LNCAP (cell line): ENCODE measurements at regions not wholly inside any gene's neighbourhood (a gene's known extent, or its start where the extent isn't known, plus 50 kb on each side); places are given as distances from the start of the nearest gene placed in this dataset.

ENCODE experiments used
- TF ChIP-seq, protein P1 (sequence below): fragments of 450-650 bp; IDR thresholded peaks from 2 replicates; pipeline ENCODE4 v1.5.1; 2017; ENCODE audit warnings: mild to moderate bottlenecking

DNA sequence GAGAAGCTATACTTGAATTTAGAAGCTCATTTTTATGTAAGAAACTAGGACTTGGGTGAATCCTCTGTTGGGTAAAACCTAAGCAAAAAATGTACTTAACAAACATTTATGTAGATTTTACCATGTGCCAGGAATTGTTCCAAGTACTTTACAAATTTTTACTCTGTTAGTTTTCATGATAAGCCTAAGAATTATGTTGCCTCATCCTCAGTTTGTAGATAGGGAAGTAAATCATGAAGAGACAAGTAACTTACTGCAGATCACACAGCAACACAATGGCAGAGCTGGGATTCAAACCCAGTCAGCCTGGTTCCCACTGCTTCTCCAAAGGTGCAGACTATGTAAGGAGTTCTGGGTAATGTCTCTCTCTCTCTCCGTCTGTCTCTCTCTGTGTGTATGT is 169.9 kb downstream of the DIPK2A start:
- TF ChIP-seq, protein P1, sequence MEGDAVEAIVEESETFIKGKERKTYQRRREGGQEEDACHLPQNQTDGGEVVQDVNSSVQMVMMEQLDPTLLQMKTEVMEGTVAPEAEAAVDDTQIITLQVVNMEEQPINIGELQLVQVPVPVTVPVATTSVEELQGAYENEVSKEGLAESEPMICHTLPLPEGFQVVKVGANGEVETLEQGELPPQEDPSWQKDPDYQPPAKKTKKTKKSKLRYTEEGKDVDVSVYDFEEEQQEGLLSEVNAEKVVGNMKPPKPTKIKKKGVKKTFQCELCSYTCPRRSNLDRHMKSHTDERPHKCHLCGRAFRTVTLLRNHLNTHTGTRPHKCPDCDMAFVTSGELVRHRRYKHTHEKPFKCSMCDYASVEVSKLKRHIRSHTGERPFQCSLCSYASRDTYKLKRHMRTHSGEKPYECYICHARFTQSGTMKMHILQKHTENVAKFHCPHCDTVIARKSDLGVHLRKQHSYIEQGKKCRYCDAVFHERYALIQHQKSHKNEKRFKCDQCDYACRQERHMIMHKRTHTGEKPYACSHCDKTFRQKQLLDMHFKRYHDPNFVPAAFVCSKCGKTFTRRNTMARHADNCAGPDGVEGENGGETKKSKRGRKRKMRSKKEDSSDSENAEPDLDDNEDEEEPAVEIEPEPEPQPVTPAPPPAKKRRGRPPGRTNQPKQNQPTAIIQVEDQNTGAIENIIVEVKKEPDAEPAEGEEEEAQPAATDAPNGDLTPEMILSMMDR, result no peak

DNA sequence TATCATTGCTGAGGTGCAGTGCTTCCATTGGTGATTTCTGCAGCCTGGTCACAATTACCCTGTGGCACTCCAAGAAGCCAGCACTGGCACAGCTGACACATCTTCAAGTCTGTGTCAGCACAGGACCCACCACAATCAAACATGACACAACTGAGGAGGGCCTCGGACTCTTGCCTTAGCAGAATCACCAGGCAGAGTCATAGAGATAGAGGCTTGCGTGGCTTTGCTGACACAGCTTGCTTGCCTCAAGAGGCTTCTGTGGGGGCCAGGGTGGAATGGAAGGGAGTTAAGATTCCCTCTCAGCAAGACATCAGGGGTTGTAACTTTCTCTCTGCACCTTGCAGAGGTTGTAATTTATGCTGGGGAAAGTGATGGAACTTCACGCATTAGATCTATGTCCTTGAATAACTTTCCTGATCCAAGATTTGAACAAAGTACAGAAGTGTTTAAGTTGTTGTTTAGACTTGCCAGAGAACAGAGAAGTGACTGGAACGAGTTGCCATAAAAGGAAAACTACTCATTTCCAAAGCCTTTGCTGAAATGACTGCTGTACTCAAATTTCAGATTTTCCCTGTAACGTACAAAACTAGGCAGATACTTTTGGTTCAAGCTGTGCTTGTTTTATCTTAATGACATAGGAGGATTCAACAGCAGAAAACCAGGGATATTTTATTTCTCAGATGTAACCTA is 170.7 kb downstream of the DIPK2A start:
- TF ChIP-seq, protein P1, result no peak

DNA sequence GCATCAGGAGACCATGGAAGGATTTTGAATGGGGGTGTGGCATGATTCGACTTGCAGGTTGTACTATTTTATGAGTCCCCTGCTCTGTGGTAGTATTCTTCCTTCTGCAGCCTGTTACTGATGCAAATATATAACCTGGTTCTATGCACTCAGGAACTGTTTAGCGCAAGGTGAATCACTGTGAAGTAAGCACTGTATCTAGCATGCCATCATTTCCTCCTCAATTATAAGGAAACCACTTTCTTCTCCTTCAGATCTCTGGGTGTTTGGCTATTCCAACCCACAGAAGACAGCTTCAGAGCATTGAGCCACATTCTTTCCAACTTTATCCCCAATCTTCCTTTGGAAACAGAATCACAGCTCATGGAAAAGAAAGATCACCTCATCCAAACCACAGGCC is 176.7 kb downstream of the DIPK2A start:
- TF ChIP-seq, protein P1, result no peak

DNA sequence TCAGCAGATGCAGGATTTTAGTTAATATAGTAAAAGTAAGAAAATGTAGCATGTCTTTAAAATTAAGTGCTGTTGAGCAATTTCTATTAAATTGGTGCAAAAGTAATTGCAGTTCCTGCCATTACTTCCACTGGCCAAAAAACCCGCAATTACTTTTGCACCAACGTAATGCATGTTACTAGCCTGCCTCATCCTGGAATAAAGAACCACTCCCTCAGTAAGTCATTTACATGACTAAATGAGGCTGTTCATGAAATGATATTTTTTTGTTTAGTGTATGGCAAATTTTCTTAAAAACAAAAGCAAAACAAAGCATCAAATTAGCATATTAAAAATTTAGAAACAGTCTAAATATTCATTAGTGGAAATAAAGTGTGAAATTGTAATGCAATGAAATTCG is 180.4 kb downstream of the DIPK2A start:
- TF ChIP-seq, protein P1, result no peak

DNA sequence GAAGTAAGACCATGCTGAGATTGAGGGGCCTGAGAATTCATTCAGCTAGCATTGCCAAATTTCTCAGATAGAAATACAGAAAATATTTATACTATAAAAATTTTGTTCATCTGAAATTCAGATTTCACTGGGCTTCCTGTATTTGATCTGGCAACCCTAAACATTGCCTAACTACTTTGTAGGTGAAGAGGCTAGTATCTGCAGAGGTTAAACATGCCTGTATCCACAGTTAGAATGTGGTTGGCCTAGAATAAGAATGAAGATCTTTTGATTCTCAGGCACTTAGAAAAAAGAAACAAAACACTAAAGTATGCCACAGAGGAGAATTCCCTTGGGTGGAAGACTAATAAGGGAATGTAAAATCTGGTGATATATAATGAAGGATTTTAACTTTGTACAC is 189.0 kb downstream of the DIPK2A start:
- TF ChIP-seq, protein P1, result no peak

DNA sequence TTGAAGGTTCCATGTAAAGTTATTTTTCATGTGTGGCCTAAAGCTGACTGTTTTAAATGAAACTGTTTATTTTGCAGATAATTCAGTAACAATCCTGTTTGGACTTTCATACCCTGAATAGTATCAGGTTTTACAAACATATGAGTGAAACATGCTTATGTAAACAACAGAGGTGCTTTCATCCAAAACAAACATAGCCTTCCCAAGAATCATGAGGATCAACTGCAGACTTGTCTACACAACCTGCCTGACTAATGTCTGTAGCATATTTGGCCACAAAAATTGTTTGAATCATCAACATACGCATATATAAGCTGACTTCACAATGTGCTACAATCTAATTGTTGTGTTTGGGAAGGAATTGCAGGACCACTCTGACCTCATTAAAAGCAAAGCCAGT is 190.4 kb downstream of the DIPK2A start:
- TF ChIP-seq, protein P1, result no peak

DNA sequence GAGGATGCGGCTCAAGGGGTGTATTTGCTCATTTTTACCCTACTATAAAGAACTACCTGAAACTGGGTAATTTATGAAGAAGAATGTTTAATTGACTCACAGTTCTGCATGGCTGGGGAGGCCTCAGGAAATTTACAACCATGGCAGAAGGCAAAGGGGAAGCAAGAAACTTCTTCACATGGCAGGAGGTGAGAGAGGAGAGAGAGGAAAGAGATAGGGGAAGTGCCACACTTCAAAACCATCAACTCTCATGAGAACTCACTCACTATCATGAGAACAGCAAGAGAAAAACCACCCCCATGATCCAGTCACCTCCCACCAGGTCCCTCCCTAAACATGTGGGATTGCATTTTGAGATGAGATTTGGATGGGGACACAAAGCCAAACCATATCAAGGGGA is 192.7 kb downstream of the DIPK2A start:
- TF ChIP-seq, protein P1, result no peak

DNA sequence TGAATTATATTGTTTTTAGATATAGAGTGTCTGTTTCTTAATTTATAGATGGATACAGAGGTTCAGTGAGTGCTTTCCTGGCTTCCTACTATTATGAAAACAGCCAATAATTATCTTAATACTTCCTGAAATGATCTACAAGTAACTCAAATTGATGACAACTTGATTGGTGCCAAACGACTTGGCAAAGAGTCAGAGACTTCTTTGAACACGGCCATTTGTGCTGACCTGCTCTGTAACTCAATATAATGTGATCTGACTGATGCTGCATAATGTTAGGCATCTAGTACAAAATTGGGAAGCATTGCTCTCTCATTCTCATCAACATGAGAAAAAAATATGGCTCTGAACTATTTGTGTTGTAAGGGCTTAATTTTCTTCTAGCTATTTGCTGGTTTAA is 193.9 kb downstream of the DIPK2A start:
- TF ChIP-seq, protein P1, result no peak
